ENCODE measurements at regions not wholly inside any gene's neighbourhood (a gene's known extent, or its start where the extent isn't known, plus 50 kb on each side); places are given as distances from the start of the nearest gene placed in this dataset.

DNA sequence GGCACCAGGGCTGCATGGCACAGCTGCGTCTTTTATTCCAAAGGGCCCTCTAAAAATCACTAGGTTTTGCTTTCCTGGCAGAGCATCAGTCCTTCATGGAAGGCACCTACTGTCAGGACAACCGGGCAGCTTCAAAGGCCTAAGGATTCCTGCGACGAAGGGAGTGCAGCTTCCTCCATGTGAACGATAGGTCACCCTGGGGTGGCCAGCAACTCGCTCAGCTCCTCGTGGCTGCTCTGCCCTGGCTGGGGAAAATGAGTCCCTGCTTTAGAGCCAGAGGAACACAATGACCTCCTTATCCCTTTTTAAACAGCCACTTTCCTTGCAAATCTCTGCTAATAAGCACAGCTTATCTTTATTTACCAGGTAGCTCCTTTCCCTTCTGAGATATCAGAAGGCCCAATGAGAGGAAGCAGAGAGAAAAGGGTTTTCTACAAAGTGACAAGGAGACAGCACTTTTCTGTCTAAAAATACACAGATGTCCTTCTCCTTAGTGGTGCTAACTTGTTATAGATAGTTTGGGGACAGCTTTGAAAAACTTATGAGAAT, 71.6 kb upstream of the SMYD2 start:
- TF ChIP-seq, protein P1, sequence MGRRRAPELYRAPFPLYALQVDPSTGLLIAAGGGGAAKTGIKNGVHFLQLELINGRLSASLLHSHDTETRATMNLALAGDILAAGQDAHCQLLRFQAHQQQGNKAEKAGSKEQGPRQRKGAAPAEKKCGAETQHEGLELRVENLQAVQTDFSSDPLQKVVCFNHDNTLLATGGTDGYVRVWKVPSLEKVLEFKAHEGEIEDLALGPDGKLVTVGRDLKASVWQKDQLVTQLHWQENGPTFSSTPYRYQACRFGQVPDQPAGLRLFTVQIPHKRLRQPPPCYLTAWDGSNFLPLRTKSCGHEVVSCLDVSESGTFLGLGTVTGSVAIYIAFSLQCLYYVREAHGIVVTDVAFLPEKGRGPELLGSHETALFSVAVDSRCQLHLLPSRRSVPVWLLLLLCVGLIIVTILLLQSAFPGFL (CRISPR knock-in tag; IDR thresholded peaks at IDR 0.05; ENCODE audit: borderline replicate concordance): no peak
- TF ChIP-seq ESRRA (CRISPR knock-in tag; IDR thresholded peaks at IDR 0.05; ENCODE audit: borderline replicate concordance): no peak
- TF ChIP-seq CTCF (IDR thresholded peaks at IDR 0.05): no peak
- no peak for TF ChIP-seq ZNF121 (CRISPR knock-in tag; IDR thresholded peaks at IDR 0.05)
- TF ChIP-seq FOXP4 (CRISPR knock-in tag; IDR thresholded peaks at IDR 0.05): no peak
- TF ChIP-seq NFE2L1 (CRISPR knock-in tag; IDR thresholded peaks at IDR 0.05): no peak
- no peak for TF ChIP-seq MAX (CRISPR knock-in tag; IDR thresholded peaks at IDR 0.05)
- TF ChIP-seq, protein P2, sequence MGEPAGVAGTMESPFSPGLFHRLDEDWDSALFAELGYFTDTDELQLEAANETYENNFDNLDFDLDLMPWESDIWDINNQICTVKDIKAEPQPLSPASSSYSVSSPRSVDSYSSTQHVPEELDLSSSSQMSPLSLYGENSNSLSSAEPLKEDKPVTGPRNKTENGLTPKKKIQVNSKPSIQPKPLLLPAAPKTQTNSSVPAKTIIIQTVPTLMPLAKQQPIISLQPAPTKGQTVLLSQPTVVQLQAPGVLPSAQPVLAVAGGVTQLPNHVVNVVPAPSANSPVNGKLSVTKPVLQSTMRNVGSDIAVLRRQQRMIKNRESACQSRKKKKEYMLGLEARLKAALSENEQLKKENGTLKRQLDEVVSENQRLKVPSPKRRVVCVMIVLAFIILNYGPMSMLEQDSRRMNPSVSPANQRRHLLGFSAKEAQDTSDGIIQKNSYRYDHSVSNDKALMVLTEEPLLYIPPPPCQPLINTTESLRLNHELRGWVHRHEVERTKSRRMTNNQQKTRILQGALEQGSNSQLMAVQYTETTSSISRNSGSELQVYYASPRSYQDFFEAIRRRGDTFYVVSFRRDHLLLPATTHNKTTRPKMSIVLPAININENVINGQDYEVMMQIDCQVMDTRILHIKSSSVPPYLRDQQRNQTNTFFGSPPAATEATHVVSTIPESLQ (CRISPR knock-in tag; IDR thresholded peaks at IDR 0.05): no peak
- no peak for TF ChIP-seq TEAD4 (CRISPR knock-in tag; IDR thresholded peaks at IDR 0.05)
- TF ChIP-seq NR3C1 (CRISPR knock-in tag; conservative IDR thresholded peaks at IDR 0.05; ENCODE audit: low read depth): no peak
- TF ChIP-seq E2F1 (CRISPR knock-in tag; IDR thresholded peaks at IDR 0.05): no peak
- no peak for TF ChIP-seq ZNF263 (CRISPR knock-in tag; IDR thresholded peaks at IDR 0.05; ENCODE audit: low read depth)

Data from WTC11 (cell line).